Stimulated activated CD4-positive, alpha-beta T cell treated with anti-CD3 and anti-CD28 coated beads, Interleukin-4, amount 100 ng/mL, for 48 hours (primary cell): ENCODE measurements at regions not wholly inside any gene's neighbourhood (a gene's known extent, or its start where the extent isn't known, plus 50 kb on each side); places are given as distances from the start of the nearest gene placed in this dataset.

Experiments used
- DNase-seq, 2 donors: peaks; one replicate each; pipeline ENCODE4 v3.0.0-alpha.2; 2020; ENCODE audit warnings: low read depth in 2 of 2

DNA sequence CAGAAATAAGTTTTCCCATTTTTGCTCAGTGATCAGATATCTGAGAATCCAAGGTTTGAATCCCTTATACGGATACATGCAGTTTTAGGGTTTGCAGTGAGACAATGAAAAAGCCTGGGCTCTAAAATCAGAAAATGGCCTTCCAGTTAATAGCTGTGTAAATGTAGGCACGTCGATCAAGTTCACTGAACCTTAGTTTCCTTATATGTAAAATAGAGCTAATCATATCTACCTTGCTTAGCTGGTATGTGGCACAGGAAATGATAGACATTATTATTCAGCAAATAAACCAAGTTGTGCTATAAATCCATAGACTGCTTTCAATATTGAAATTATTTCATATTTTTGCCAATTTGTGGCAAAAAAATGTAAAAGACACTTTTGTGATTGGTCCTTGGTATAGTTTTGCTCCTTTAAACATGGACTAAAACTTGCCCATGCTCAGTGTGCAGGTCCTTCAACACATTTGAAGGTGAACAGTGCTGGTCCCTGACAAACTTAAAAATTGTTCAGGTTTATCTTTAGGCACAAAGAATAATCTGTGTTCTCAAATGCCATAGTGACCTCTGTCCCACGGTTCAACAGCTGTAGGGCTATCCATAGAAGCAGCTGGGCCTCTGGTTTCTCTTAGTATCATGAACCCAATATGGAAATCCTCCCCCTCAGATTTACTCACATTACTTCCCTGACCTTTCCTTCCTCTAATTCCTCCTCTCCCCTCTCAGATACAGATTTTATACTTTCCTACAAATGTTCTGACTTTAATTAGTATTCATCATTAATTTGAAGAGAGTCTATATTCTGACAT lies 51.0 kb downstream of the CCDC54 start:
- no peak for DNase-seq

- peak; percentile 56 to 58 for DNase-seq
These were observed 52.3 kb downstream of the CCDC54 start for GRCh38 chr3:107429320-107430181.

DNA sequence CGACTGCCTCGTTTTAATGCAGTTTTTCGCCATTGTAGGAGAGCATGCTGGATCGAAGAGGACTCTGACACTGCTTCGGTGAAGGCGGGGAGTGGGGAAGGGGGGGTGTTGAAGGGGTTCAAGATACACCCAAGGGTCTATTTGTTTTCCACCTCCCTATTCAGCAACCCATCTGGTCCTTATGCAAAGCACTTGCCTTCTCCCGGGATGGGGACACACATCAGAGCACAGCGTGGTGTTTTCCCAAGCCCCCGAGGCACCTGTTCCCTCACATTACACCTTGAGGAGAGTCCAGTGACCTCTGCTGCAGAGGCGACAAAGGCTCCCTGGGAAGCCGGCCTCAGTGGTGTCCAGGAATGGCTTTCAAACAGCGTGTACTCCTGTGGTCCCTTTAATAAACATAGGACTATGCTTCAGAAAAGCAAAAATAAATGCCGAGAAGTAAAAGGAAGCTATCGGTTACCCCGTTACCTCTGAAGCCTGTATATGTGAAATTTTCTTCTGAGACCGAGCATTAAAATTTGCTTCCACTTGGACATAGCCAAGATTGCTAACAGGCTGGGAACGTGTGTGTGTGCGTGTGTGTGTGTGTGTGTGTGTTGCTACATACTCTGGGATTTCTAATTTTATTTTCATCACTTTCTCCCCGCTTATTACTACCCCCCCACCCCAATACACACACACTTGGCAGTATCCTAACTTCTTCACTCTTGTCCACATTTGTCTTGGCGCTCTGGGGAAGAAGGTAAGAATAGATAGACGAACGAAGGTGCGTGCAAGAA lies 53.2 kb downstream of the CCDC54 start:
- DNase-seq = no peak

DNA sequence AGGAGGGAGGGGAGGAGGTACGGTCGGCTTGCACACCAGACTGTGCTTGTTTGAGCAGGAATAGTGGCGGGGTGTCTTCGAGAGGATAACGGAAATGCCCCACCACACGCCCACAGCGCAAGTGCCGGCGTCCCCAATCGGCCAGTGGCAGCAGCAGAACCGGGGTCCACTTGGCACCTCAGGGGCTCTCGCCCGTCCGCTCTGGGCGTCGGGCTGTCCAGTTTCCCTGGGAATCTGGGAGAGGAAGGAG lies 53.7 kb downstream of the CCDC54 start:
- DNase-seq = peak in 1 of 2 donors; percentile 18

DNA sequence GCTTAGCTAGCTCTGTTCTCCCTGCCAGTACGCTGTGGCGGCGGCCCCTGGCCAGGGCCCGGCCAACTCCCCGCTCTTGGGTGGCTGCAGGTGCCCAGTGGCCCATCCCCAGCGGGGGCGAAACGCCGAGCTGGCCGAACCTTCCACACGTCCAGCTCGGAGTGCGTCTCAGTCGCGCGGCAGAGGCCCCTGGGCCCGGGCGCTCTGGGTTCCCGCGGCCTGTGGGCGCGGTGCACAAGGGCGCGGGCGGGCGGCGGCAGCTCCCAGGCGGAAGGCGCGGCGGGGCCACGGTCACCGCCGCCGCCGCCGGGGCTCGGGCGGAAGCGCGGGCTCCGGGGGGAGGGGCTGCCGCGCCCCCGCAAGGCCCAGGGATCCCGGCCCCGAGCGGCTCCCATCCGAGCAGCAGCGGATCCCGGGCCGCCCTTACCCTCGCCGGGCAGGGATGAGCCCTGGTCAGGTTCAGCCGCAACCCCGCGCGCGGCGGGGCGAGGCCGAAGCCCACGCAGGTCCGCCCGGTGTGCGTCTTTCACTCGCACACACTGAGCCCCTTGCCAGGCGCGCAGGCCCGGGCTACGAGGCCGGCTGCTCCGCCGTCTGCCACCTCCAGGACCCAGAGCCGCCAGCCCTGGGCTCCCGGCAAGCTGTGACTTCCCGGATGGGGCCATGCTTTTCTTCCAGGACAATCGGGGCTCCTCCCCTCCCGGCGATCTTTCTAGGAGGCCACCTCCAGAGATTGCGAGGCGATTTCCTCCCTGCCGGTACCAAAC lies 54.2 kb downstream of the CCDC54 start:
- DNase-seq = peak; percentile 28 to 44

GRCh38 chr3:107432013-107432515 lies 54.8 kb downstream of the CCDC54 start:
- no peak for DNase-seq

GRCh38 chr3:107432646-107433045 lies 55.4 kb downstream of the CCDC54 start:
- DNase-seq = no peak

DNA sequence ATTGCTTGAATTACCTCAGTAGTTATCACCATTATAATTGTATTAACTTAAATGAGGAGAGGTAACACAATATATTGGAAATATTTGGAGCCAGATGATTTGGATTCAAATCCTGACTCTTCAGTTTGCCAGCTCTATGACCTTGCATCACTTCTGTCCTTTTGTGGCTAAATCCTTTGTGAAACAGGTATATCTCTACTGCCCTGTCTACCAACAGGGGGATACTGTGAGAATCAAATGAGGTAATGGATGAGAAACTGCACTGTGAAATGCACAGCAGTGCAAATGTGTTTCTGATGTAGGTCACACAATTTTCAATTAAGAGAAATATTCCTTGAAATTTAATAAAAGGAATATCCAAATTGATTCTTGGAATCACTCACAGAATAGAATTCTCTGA lies 58.8 kb downstream of the CCDC54 start:
- DNase-seq = no peak

- no peak for DNase-seq
These were observed 61.4 kb downstream of the CCDC54 start for GRCh38 chr3:107438671-107439070.

- no peak for DNase-seq
These were observed 64.4 kb downstream of the CCDC54 start for GRCh38 chr3:107441617-107442016.

GRCh38 chr3:107443461-107443860 lies 66.2 kb downstream of the CCDC54 start:
- DNase-seq = no peak

GRCh38 chr3:107446706-107447105 lies 69.5 kb downstream of the CCDC54 start:
- DNase-seq = no peak

DNA sequence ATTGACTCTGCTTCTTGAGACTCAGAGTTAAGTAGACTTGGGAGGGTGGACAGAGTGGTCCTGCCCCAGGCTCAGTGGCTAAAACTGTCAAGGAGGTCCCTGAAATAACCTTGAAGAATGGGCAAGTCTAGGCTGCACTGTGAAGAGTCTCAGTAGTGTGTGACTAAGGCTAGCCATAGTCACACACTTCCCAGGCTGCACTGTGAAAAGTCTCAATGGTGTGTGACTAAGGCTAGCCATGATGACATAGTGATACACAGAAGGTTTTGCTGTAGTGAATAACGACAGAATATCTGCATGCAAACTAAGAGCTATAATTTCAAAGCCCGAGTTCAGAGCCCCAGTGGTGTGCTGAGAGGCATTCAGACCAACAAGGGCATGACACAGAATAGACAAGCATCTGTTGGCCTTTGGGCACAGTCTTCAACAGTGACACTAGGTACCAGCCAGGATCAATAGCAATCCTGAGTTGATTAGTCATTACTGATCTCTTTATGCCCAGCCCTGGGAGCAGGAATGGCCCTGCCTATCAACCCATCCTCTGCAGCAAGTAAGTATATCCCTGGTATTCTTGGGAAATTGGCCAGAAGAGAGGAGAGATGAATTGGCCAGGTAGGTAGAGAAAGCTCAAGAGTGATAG lies 72.4 kb upstream of the BBX start:
- DNase-seq = no peak

GRCh38 chr3:107452436-107452835 lies 70.3 kb upstream of the BBX start:
- DNase-seq = no peak

- no peak for DNase-seq
These were observed 69.3 kb upstream of the BBX start for GRCh38 chr3:107453504-107453903.

- DNase-seq = no peak
These were observed 67.1 kb upstream of the BBX start for GRCh38 chr3:107455621-107456020.

- DNase-seq = no peak
These were observed 66.3 kb upstream of the BBX start for GRCh38 chr3:107456501-107456900.

- no peak for DNase-seq
These were observed 63.9 kb upstream of the BBX start for GRCh38 chr3:107458871-107459270.

- no peak for DNase-seq
These were observed 61.0 kb upstream of the BBX start for GRCh38 chr3:107461721-107462120.

GRCh38 chr3:107464037-107464436 lies 58.7 kb upstream of the BBX start:
- no peak for DNase-seq

GRCh38 chr3:107465064-107465631 lies 57.6 kb upstream of the BBX start:
- DNase-seq = no peak
